ENCODE measurements at regions not wholly inside any gene's neighbourhood (a gene's known extent, or its start where the extent isn't known, plus 50 kb on each side); places are given as distances from the start of the nearest gene placed in this dataset.
A peak's percentile ranks its signal among the peaks of the same experiment; 100 is the strongest.

DNA sequence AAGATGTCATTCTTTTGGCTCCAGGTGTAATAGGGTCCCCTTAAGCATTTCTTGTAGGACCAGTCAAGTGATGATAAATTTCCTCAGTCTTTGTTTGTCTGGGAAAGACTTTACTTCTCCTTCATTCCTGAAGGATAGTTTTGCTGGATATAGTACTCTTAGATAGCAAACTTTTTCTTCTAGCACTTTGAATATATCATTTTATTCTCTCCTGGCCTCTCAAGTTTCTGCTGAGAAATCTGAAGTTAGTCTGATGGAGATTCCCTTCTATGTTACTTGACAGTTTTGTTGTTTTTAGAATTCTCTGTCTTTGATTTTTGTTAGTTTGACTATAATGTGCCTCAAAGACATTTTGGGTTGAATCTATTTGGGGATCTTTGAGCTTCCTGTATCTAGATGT lies 181.2 kb upstream of the HES1 start:
- DNase-seq (ENCODE audit: low read depth, low spot score) = no peak
- TF ChIP-seq, protein P1, sequence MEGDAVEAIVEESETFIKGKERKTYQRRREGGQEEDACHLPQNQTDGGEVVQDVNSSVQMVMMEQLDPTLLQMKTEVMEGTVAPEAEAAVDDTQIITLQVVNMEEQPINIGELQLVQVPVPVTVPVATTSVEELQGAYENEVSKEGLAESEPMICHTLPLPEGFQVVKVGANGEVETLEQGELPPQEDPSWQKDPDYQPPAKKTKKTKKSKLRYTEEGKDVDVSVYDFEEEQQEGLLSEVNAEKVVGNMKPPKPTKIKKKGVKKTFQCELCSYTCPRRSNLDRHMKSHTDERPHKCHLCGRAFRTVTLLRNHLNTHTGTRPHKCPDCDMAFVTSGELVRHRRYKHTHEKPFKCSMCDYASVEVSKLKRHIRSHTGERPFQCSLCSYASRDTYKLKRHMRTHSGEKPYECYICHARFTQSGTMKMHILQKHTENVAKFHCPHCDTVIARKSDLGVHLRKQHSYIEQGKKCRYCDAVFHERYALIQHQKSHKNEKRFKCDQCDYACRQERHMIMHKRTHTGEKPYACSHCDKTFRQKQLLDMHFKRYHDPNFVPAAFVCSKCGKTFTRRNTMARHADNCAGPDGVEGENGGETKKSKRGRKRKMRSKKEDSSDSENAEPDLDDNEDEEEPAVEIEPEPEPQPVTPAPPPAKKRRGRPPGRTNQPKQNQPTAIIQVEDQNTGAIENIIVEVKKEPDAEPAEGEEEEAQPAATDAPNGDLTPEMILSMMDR (IDR thresholded peaks at IDR 0.05; ENCODE audit: low read depth, low read length) = no peak
- H3K4me3 ChIP-seq (ENCODE audit: low read depth, low read length) = no peak overlapping the region
- in situ Hi-C loops (cut with HindIII; ENCODE audit: low sequenced_read_pairs) = no loop called here

DNA sequence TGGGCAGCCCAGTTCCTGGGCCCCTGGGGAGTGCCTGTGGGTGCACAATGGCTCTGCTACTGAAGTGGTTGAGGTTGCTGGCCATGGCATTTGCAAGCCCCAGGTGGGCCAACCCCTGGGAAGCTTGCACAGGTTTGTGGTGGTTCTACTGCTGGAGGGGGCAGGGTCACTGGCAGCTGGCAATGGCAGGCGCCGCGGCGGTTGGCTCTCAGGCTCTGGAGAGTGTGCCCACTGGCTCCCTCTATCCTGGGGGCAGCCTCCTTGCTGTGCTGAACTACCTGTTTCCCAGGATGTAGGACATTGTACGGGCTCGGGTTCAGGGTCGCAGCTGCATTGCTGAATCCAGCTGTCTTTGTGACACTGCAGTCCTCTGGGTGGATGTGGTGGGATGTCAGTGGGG lies 180.2 kb upstream of the HES1 start:
- no peak overlapping the region for H3K4me3 ChIP-seq (ENCODE audit: low read depth, low read length)
- TF ChIP-seq, protein P1 (IDR thresholded peaks at IDR 0.05; ENCODE audit: low read depth, low read length) = no peak
- in situ Hi-C loops (cut with HindIII; ENCODE audit: low sequenced_read_pairs) = no loop called here

DNA sequence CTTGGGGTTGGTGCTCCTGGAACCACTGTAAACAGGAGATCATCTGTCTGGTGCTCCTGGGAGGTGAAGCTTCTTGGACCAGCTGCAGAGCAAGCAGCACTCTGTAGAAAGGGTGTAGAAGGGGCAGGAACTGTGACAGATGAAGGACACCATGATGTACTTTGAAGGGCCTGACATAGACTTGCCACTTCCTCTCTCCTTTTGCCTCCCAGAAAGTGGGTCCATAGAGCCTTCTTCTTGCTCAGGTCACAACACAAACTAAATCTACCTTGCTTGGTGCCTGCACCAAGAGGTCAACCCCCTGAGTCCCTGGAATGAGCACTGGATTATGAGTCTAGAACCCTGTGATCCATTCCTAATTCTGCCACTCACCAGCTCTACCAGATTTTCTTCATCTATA lies 176.1 kb upstream of the HES1 start:
- H3K4me3 ChIP-seq (ENCODE audit: low read depth, low read length) = no peak overlapping the region
- in situ Hi-C loops (cut with HindIII; ENCODE audit: low sequenced_read_pairs) = no loop called here
- TF ChIP-seq, protein P1 (IDR thresholded peaks at IDR 0.05; ENCODE audit: low read depth, low read length) = no peak

More for the DNA sequence above, 180.2 kb upstream of the HES1 start:
- DNase-seq (ENCODE audit: low read depth, low spot score) = no peak

DNA sequence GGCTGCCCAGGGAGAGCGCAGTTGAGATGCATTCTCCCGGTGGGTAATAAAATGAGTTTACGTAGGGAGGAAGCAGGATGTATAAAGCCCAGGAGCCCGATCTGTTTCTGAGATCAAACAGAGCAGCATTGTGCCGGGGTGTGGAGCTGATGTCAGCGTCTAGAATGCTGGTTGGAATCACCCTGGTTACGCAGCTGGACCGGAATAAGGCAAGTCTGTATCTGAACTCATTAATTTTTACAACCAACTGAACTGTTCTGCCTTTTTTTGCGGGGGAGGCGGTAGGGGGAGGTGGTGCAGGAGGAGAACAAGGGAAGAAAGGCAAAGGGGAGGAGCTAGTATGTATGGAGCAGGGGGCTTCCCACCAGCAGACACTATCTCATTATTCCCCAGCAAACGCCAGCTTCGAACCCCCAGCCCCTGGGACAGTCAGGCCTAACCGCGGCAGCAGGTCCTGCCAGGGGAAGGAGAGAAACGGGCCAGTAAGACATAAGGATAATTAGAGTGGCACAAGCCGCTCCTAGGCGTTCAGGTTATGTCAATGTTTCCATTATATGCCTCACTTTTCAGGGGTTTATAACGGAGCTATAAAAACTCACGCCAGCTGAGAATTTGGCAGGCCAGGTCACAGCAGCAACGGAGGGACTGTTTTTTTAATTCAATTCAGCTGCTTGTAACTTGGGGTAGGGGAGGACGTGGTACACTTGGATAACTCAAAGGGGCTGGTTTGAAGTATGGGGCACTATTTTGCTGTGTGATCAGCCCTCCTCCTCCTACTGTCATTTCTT lies 175.3 kb upstream of the HES1 start:
- in situ Hi-C loops (cut with HindIII; ENCODE audit: low sequenced_read_pairs) = no loop called here
- no peak overlapping the region for H3K4me3 ChIP-seq (ENCODE audit: low read depth, low read length)
- peak; percentile 73 for DNase-seq (ENCODE audit: low read depth, low spot score)
- TF ChIP-seq, protein P1 (IDR thresholded peaks at IDR 0.05; ENCODE audit: low read depth, low read length) = no peak

More for the DNA sequence above, 176.1 kb upstream of the HES1 start:
- no peak for DNase-seq (ENCODE audit: low read depth, low spot score)

DNA sequence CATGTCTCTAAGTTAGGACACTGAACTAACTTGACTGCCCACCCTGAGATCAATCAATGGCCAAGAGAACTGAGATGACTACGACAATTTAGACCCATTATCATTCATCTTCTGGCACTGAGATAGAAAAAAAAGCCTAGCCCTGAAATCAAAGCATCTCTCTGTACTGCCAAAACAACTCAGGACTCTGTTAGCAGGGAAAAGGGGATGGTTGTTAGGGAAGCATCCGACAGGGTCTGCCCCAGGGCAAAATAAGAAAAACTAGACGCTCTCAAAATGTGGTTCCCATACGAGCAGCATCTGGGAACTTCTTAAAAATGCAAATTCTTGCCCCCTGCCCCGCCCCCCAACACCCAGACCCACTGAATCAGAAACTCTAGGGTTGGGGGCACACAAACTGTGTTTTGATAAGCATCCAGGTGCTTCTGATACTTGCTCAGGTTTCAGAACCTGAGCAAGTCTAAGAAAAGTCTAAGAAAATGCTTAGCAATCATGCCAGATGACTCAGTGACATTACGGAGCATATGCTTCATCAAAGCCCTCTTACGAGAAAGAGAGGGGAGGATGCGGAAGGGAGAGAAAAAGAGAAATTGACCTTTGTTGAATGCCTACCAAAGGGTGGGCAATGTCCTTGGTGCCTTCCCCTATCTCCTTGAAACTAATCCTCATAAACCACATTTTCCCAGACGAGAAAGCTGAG lies 172.8 kb upstream of the HES1 start:
- DNase-seq (ENCODE audit: low read depth, low spot score) = peak; percentile 50
- in situ Hi-C loops (cut with HindIII; ENCODE audit: low sequenced_read_pairs) = no loop called here
- TF ChIP-seq, protein P1 (IDR thresholded peaks at IDR 0.05; ENCODE audit: low read depth, low read length) = no peak
- no peak overlapping the region for H3K4me3 ChIP-seq (ENCODE audit: low read depth, low read length)

DNA sequence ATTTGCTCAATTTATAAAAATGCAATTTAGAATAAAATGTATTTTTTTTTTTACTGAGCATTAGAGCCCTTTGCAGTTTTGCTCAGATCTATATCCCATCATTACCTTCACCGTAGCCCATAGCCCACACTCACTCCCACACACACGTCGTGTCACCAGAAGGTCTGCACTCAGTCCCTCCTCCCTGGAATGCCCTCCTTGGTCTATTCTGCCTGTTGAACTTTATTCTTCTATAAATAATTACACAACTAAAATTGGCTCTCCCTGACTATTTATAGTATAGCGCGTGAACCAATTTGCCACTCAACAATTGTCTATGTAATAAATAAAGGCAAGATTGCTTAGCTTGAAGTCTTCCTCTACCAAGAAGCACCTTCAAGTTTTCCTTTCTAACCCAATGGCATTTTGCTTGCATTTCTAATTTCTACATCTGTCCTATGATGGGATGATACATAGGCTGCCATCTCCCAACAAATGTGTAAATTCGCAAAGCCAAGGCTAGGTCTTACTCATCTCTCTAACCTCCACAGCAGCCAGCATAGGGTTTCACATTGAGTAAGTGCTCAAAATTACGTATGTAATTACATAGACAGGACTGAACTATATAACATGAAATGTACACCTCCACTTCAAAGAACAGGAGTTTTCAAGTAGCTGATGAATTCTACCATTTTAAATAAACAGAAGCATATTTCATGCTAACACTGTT lies 172.0 kb upstream of the HES1 start:
- TF ChIP-seq, protein P1 (IDR thresholded peaks at IDR 0.05; ENCODE audit: low read depth, low read length) = no peak
- in situ Hi-C loops (cut with HindIII; ENCODE audit: low sequenced_read_pairs) = no loop called here
- H3K4me3 ChIP-seq (ENCODE audit: low read depth, low read length) = no peak overlapping the region
- no peak for DNase-seq (ENCODE audit: low read depth, low spot score)

Measured in astrocyte of the spinal cord (primary cell).